ENCODE measurements at regions not wholly inside any gene's neighbourhood (a gene's known extent, or its start where the extent isn't known, plus 50 kb on each side); places are given as distances from the start of the nearest gene placed in this dataset.

DNA sequence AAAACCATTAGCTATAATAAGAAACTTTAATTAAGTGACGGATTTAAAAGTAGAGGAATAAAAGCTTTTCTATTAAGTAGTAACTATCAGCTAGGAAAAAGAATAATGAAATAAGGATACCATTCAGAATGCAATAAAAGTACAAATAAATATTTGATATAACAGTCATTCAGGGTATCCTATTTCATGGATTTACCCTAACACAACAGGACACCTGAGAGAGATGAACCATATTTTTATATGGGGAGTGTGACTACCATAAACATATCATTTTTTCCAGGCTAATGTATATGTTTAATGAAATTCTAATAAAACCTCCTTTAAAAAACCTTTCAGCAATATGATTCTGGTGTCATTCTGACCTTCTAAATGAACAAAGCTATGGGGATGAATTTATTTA is 393.8 kb downstream of the SNAPC1 start:
- TF ChIP-seq, protein P1, sequence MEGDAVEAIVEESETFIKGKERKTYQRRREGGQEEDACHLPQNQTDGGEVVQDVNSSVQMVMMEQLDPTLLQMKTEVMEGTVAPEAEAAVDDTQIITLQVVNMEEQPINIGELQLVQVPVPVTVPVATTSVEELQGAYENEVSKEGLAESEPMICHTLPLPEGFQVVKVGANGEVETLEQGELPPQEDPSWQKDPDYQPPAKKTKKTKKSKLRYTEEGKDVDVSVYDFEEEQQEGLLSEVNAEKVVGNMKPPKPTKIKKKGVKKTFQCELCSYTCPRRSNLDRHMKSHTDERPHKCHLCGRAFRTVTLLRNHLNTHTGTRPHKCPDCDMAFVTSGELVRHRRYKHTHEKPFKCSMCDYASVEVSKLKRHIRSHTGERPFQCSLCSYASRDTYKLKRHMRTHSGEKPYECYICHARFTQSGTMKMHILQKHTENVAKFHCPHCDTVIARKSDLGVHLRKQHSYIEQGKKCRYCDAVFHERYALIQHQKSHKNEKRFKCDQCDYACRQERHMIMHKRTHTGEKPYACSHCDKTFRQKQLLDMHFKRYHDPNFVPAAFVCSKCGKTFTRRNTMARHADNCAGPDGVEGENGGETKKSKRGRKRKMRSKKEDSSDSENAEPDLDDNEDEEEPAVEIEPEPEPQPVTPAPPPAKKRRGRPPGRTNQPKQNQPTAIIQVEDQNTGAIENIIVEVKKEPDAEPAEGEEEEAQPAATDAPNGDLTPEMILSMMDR (IDR thresholded peaks at IDR 0.05) = no peak
- TF ChIP-seq POLR2A (IDR thresholded peaks at IDR 0.05) = no peak
